ENCODE measurements at regions not wholly inside any gene's neighbourhood (a gene's known extent, or its start where the extent isn't known, plus 50 kb on each side); places are given as distances from the start of the nearest gene placed in this dataset.
"Not testable (repeated sequence)": the region's sequence is repeated elsewhere in the genome, so short reads cannot be mapped to it uniquely, and the experiment has no call there.

DNA sequence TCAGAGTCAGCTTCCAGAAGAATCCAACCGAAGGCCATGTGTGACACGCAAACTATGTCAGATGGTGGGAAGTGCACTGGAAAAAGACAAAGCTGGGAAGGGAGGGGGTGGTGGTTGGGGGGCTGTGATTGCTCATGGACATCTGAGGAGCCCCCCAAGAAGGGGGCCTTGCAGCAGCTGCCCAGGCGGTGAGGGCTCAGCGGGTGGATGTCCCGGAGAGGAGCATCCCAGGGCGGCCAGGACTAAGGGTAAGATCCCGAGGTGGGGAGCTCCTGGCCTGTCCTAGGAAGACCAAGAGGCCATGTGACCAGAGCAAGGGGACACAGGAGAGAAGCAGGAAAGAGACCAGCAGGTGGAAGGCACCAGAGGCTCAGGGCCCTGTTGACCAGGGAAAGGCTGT lies 299.5 kb downstream of the PREX1 start:
- DNase-seq = no peak

DNA sequence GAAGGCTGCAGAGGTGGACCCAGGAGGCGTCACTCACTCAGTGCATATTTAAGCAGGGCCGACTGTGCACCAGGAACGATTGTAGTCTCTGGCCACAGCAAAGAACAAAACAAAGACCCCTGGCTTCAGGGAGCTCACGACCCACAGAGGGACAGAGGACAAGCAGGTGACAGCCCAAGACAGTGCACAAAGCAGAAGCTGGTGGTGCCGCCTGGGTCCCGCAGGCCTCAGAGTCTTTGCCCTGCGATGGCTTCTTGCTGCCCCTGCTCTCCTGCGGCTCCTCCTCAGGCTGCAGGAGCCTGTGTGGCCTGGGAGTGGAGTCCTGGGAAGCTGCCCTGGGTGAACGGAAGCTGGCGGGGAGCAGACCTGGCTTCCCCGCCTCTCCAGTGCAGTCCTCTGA lies 300.0 kb downstream of the PREX1 start:
- DNase-seq = no peak

DNA sequence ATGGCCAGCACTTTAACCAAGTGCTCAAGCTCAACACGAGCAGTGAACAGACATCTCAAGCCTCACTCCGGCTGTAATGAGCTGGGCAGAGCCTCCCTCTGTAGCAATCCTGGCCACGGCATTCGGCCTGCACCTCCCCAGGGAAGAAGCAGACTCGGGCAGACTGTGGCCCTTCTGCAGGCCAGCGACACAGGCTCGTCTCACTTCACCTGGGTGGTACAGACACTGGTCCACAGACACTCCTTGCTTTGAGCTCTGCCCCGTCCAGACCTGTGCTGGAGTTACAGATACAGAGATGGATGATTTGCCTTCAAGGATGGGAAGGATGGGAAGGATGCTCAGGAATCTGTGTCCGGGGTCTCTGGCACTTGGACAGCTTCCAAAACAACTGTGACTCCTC lies 300.9 kb downstream of the PREX1 start:
- DNase-seq = no peak

DNA sequence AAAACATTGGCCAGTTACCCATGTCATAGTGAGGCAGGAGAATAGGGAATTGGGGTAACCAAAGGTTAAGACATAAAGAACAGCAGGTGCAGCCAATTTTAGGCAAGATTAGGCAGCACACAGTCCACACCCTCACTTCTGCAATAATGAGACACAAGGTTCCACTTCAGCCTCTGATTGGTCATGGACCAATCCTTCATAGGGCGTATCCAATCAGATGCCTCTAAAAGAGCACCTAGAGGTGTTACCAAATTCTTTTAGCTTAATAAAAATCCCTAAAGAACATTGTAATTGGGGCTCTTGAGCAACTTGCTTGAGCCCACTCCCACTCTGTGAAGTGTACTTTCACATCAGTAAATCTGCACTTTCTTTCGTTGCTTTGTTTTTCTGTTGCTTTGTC lies 302.4 kb downstream of the PREX1 start:
- no peak for DNase-seq

DNA sequence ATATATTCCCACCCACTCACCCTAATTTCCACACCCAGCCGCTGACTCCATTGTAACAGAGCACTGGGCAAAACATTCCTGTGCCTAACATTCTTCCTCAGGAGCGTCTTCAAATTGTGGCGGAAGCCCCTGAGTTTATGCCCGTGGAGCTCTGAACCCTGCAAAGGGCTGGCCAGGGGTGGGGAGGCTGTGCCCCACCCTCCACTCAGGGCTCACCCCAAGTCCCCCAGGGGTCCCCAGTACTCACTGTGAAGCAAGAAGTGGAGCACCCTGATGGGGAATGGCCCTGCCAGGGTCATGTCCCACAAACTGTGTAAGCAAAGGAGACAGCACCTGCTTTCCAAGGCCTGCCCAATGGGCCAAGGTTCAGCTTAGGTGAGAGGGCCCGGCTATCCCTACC lies 303.2 kb downstream of the PREX1 start:
- DNase-seq = no peak

DNA sequence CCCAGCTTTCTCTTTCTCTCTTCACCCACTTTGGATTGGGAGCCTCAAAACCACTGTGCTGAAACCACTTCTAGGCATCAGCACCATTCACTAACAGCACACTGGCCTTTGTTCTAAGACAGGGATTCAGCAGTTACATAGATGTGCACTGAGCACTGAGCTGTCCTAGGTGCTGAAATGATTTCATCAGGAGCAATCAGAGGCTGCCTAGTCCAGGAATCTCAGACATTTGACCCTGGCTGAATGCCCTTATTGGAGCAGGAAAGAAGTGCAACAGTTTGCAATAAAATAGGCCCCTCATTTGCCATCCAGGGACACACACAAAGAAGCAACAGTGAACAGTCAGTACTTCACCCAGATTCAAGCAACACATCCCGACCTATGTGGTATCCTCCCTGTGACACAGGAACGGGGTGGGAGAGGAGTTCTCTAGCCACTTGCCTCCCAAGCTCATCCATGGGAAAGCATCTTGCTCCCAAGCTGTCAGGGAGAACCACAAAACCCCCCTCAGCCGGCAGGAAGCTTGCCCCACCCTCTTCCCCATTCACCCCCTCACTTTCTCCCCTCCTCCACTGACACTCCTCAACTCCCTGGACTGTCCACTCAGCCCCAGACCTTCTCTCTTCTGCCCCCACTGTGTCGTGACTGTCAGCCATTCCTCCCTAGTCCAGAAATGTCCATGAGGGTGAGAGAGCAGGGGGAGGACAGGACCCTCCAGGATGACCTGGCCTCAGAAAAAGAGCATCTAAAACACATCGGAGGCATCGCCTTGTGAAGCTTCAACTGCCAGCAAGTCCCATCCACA lies 304.4 kb downstream of the PREX1 start:
- DNase-seq = no peak

DNA sequence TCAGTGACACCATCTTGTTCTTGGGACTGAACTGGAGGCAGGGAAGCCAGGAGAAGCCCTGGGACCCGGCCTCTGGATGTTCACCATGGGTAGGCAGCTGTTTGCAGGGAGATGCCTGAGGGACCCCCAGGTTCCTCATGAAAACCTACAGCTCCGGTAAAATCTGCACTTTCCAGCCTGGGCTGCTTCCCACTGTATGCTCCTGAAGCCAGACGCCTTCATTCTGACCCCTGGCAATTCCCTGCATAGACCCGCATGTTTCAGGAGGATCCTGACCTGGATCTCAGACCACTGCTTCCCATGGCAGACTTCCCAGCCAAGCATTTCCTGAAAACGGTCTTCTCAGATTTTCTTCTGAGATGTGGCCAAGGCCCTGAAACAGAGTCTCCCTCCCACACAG lies 306.7 kb downstream of the PREX1 start:
- no peak for DNase-seq

DNA sequence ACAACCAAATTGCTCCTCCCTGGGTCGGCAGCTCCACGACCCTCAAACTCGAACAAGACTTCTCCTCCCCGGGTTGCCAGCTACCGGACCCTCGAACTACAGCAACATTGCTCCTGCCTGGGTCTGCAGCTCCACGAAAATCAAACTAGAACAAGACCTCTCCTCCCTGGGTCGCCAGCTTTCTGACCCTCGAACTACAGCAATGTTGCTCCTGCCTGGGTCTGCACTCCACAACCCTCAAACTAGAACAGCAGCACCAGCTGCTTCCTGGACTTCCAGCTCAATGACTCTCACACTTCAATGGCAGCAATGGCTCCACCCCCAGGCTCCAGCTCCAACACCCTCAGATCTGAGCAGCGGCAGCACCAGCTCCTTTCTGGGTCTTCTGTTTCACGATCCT lies 311.6 kb downstream of the PREX1 start:
- not testable (repeated sequence) for DNase-seq

DNA sequence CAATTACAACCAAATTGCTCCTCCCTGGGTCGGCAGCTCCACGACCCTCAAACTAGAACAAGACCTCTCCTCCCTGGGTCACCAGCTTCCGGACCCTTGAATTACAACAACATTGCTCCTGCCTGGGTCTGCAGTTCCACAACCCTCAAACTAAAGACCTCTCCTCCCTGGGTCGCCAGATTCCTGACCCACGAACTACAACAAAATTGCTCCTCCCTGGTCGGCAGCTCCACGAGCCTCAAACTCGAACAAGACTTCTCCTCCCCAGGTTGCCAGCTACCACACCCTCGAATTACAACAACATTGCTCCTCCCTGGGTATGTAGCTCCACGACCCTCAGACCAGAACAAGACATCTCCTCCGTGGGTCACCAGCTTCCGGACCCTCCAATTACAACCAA lies 313.2 kb downstream of the PREX1 start:
- not testable (repeated sequence) for DNase-seq

DNA sequence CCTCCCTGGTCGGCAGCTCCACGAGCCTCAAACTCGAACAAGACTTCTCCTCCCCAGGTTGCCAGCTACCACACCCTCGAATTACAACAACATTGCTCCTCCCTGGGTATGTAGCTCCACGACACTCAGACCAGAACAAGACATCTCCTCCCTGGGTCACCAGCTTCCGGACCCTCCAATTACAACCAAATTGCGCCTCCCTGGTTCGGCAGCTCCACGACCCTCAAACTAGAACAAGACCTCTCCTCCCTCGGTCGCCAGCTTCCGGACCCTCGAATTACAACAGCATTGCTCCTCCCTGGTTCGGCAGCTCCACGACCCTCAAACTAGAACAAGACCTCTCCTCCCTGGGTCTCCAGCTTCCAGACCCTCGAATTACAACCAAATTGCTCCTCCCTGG lies 315.3 kb downstream of the PREX1 start:
- DNase-seq = not testable (repeated sequence)

DNA sequence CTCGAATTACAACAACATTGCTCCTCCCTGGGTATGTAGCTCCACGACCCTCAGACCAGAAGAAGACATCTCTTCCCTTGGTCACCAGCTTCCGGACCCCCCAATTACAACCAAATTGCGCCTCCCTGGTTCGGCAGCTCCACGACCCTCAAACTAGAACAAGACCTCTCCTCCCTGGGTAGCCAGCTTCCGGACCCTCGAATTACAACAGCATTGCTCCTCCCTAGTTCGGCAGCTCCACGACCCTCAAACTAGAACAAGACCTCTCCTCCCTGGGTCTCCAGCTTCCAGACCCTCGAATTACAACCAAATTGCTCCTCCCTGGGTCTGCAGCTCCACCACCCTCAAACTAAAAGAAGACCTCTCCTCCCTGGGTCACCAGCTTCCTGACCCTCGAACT lies 322.7 kb downstream of the PREX1 start:
- DNase-seq = not testable (repeated sequence)

DNA sequence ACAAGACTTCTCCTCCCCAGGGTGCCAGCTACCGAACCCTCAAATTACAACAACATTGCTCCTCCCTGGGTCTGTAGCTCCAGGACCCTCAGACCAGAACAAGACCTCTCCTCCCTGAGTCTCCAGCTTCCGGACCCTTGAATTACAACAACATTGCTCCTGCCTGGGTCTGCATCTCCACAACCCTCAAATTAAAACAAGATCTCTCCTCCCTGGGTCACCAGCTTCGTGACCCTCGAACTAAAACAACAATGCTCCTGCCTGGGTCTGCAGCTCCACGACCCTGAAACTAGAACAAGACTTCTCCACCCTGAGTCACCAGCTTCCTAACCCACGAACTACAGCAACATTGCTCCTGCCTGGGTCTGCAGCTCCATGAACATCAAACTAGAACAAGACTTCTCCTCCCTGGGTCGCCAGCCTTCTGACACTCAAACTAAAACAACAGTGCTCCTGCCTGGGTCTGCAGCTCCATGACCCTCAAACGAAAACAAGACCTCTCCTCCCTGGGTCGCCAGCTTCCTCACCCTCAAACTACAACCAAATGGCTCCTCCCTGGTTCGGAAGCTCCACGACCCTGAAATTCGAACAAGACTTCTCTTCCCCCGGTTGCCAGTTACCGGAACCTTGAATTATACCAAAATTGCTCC lies 324.5 kb downstream of the PREX1 start:
- DNase-seq = no peak

DNA sequence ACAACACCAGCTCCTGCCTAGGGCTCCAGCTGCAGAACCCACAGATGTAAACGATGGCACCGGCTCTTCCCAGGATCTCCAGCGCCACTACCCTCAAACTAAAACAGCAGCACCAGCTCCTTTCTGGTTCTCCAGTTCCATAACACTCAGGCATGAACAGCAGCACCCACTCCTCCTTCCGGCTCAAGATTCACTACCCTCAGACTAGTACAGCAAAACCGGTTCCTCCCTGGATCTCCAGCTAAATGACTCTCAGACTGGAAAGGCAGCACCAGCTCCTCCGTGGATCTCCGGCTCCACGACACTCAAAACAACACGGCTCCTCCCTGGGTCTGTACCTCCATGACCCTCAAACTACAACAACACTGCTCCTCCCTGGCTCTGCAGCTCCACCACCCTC lies 325.0 kb downstream of the PREX1 start:
- DNase-seq = no peak

DNA sequence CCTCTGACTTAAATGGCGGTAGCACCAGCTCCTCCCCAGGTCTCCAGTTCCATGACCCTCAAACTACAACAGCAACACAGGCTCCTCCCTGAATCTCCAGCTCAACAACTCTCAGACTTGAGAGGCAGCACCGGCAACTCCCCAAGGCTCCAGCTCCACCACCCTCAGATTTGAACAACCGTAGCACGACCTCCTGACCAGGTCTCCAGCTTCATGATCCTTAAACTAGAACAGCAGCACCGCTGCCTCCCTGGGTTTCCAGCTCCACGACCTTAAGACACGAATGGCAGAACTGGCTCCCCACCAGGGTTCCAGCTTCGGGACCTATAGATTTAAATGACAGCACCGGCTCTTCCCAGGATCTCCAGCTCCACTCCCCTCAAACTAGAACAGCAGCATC lies 325.8 kb downstream of the PREX1 start:
- no peak for DNase-seq

DNA sequence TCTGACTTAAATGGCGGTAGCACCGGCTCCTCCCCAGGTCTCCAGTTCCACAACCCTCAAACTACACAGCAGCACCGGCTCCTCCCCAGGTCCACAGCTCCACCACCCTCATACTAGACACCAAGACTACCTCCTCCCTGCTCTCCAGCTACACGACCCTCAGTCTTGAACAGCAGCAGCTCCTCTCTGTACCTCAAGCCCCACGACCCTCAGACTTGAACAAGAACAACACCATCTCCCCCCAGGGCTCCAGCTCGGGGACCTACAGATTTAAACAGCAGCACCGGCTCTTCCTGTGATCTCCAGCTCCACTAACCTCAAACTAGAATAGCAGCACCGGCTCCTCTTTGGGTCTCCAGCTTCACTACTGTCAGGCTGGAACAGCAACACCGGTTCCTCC lies 326.9 kb downstream of the PREX1 start:
- DNase-seq = not testable (repeated sequence)

DNA sequence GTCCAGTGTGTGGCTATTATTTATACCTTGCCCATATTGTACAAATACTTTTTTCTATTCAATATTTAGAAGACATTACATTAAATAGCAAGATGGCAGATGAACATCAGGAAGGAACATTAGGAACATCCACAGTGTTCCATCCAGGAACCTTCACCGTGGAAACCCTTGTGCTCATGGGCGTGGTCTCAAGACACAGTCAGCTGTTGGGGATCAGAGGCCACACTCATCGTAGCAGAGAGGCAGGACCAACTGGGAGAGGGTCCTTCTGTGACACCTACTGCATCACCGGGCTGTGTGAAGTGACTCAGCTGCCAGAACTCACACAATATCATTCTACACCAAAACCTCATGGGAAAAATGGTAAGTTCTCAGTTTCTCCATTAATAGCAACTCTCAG lies 328.9 kb downstream of the PREX1 start:
- not testable (repeated sequence) for DNase-seq

DNA sequence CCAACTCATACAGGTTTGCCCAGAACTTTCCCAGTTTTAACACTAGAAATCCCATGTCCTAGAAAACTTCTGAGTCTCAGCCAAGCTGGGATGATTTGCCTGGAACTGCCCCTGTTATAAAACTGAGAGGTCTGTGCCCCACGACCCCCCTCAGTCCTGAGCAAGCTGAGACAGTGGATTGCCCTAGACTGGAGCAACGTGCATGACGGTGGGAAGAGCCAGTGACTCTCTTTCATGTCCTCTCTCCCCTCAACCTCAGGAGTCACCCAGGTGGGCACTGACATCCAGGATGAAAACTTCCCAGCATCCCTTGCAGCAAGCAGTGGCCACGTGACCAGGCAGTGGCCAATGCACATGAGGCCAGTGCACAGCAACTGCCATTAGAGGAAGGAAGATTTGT lies 329.7 kb downstream of the PREX1 start:
- not testable (repeated sequence) for DNase-seq

DNA sequence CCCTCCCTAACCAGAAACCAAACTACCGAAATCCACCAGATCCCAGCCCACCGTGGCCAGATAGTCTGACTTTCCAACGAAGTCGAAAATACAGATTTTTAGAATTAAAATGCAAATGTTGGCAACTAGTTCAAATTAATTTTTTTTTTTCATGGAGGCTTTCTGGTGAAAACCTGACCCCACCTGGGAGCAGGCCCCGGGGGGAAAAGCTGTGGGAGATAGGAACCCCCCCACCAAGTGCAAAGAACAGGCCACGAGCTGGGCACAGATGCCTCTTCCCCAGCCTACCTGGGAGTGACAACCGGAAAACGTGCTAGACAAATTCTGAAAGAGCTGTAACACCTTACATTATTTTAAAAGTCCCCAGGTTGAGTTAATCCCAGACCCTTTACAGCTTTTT lies 333.8 kb downstream of the PREX1 start:
- no peak for DNase-seq

DNA sequence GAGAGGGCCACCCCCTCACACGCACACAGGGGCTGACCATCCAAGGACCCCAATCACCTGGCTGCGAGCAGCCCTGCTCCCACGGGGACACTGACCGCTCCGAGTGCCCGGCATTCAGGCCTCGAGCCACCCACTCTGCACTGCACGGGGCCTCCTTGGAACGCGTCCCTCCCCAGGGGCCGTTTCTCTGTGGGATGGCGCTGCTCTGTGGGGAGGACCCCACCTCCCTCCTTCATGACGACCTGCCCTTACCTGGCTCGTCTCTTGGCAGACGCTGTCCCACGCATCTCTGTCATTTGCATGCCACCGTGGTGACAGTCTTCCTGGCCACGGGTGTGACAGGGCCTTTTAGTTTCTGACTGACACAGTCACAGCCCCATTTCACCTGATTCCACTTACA lies 334.5 kb downstream of the PREX1 start:
- DNase-seq = not testable (repeated sequence)

DNA sequence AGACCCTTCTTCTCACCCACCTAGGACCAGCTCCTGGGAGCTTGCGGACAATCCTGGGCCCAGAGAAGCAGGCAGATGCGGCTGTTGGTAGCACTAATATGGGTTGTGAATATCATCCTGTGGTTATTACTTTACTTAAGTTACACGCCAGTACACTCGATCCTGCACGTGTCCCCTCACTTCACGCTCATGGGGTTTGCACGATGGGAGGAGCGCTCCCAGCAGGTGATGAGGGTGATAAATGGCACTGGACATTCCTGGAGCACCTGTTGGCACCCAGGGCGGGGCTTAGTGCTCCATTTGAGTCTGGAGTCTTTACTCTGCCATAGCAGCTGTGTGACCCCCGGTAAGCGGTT lies 335.1 kb downstream of the PREX1 start:
- DNase-seq = no peak

DNA sequence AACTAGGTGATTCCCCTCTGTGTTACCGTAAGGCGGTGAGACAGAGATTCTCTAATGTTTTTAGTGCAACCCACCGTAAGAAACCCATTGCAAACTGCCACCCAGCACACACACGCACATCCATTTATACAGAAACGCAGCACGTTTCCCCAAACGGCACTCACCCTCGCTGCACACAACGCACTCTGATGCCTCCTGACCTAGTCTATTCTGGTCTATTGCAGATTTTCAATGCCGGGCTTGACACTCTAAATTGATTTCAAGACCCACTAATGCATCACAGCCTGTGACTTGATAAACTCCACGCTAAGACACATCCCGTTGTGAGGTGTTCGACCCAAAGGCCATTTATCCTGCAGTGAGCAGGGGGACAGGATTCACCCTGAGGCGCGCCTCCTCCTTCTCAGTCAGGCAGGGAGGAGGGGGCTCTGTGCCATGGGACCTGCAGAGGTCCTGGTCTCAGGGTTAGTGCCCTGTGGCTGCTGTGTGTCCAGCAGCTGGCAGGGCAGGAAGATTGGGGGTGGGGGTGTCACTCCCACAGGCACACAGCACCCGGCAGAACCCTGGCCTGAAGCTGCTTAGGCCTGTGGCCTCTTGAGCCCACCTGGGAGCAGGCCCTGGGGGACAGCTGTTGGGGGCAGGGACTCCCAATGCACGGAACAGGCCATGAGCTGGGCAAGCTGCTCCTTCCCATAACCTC lies 335.6 kb downstream of the PREX1 start:
- no peak for DNase-seq

DNA sequence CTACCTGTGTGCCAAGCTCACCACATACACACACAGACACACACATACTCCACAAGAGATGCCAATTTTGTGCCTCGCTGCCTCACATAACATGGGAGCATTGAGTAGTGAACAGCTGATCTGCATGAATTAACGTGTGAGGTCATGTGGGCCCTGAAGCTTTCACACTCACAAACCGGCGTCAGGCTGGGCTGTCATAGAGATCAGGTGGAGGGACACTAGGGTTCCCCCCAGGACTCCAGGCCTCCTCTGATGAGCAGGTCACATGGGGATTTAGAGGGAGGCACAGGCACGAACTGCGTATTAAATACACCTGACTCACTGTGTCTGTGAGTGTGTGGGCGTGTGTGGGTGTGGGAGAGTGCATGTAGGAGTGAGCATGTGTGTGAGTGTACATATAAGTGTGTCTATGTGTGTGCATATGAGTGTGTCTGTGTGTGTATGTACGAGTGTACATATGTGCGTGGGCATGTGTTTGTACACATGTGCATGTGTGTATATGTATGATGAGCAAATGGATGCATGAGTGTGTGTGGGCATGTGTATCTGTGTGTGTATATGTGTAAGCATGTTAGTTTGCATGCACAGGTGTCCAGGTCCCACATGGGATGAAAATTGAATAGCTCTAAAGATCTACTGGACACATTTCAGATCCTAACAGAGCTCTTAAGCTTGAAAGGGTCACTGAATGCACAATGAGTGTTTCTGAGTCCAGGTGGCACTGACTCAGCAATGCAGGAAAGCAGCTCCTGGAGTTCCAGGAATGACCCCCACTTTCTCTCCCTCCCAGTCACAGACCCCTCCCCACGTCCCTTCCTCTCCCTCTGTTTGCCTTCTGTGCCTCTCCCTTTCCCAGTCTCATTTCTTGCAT lies 336.6 kb downstream of the PREX1 start:
- no peak for DNase-seq

DNA sequence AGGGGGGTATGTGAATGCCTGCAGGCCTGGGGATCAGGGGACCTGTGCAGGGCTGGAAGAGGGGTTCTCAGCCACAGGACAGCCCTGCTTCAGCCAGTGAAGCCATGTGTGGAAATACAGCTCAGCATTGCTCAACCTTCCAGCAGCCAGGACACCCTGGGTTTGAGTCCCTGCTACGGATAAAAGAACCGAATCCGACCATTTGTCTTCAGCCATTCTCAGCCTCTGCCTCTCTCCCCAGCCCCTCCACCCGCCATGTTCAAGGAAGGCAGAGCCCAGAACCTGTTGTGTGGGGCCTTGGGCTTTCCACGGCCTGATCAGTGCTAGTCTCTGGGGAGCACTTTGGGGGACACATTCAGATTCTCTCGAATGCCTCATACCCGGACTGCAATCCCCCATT lies 337.5 kb downstream of the PREX1 start:
- DNase-seq = not testable (repeated sequence)
